GM21528 (cell line): ENCODE measurements at regions not wholly inside any gene's neighbourhood (a gene's known extent, or its start where the extent isn't known, plus 50 kb on each side); places are given as distances from the start of the nearest gene placed in this dataset.

Experiments used
- ATAC-seq: cut with Tn5 transposase; IDR thresholded peaks from one replicate; pipeline ENCODE4 v1.9.1; 2021; ENCODE audit warnings: mild to moderate bottlenecking, moderate library complexity; ENCODE audit not compliant: unreplicated experiment, low FRiP score

- ATAC-seq = no peak
These were observed 76.0 kb upstream of the CTSO start for GRCh38 chr4:156029691-156030090.

GRCh38 chr4:156021298-156021697, 67.6 kb upstream of the CTSO start:
- no peak for ATAC-seq

GRCh38 chr4:156019246-156019645, 65.6 kb upstream of the CTSO start:
- ATAC-seq = no peak

- no peak for ATAC-seq
These were observed 64.7 kb upstream of the CTSO start for GRCh38 chr4:156018383-156018782.

- no peak for ATAC-seq
These were observed 62.1 kb upstream of the CTSO start for GRCh38 chr4:156015781-156016180.

- no peak for ATAC-seq
These were observed 52.5 kb upstream of the CTSO start for GRCh38 chr4:156006192-156006591.
